ENCODE measurements at regions not wholly inside any gene's neighbourhood (a gene's known extent, or its start where the extent isn't known, plus 50 kb on each side); places are given as distances from the start of the nearest gene placed in this dataset.

DNA sequence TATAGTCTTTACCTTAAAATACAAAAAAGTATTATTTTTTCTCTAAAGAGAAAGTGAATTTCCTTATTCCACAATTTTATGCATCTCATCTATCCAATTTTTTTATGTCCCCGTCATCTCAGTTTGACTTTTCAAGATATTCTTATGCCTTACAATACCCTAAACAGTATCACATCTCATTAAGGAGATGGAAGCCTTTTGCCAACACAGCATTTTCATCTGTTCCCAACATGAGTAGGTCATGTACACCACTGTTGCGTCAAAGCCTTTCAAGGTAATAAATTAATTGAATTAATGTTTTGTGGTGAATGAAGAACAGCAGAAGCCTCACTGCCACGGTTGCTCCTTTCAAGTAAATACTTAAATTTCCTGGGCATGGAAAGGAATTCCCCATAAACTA, 299.4 kb downstream of the EPHA4 start:
- Histone ChIP-seq H3K4me1 (ENCODE audit: control insufficient read depth in 2 of 2, insufficient read depth in 1 of 2, low read depth in 1 of 2, low read length in 2 of 2) (no peaks in the 10 kb centered on the region), H3K18ac (ENCODE audit: low read length) (no peak overlapping the region), H3K4me2 (ENCODE audit: insufficient read depth, low read length, poor library complexity, severe bottlenecking) (no peak overlapping the region), H3K9me3 (replicated peaks in 1 of 2; ENCODE audit: control insufficient read depth in 2 of 2, insufficient read depth in 1 of 2, low read depth in 1 of 2, low read length in 2 of 2) (no peaks in the 10 kb centered on the region), H2BK120ac (ENCODE audit: low read depth, low read length) (no peak overlapping the region), H2AFZ (ENCODE audit: low read length) (no peak overlapping the region), H2BK12ac (ENCODE audit: low read length) (no peak overlapping the region), H3K4ac (ENCODE audit: low read length) (no peak overlapping the region), H2BK5ac (ENCODE audit: low read length) (no peak overlapping the region), H3K23ac (ENCODE audit: low read depth, low read length, poor library complexity) (no peak overlapping the region), H2BK15ac (ENCODE audit: low read length) (no peak overlapping the region), H4K8ac (ENCODE audit: low read depth, low read length) (no peak overlapping the region), H3K27me3 (ENCODE audit: control insufficient read depth in 3 of 3, insufficient read depth in 3 of 3, low read depth in 1 of 3, low read length in 3 of 3) (no peaks in the 10 kb centered on the region), H3K9ac (ENCODE audit: low read depth, low read length, poor library complexity) (no peak overlapping the region), H3K36me3 (replicated peaks in 1 of 2; ENCODE audit: control insufficient read depth in 2 of 2, insufficient read depth in 2 of 2, low read length in 2 of 2) (no peaks in the 10 kb centered on the region), H3K4me3 (ENCODE audit: low read length in 2 of 2) (no peak overlapping the region), H4K91ac (ENCODE audit: low read depth, low read length, poor library complexity) (no peak overlapping the region), H3K79me1 (ENCODE audit: low read depth, low read length) (no peaks in the 10 kb centered on the region), H2AK5ac (ENCODE audit: low read depth, low read length) (no peak overlapping the region), H3K27ac (replicated peaks; ENCODE audit: low read length) (no peak overlapping the region), H3K14ac (ENCODE audit: low read length) (no peak overlapping the region)
- no peak for DNase-seq (ENCODE audit: low spot score)
- WGBS, 2 donors (ENCODE audit: extremely low coverage in 2 of 2, insufficient read length in 2 of 2, insufficient replicate concordance in 1 of 2) = no CpG with 5 or more reads among the region's 3 CpGs

- no peak overlapping the region for H3K18ac ChIP-seq (ENCODE audit: low read length)
- no peak overlapping the region for H3K4ac ChIP-seq (ENCODE audit: low read length)
- WGBS, 2 donors (ENCODE audit: extremely low coverage in 2 of 2, insufficient read length in 2 of 2, insufficient replicate concordance in 1 of 2) = no CpG with 5 or more reads among the region's 1 CpG
- H3K9me3 ChIP-seq (replicated peaks in 1 of 2; ENCODE audit: control insufficient read depth in 2 of 2, insufficient read depth in 1 of 2, low read depth in 1 of 2, low read length in 2 of 2) = no peaks in the 10 kb centered on the region
- H4K8ac ChIP-seq (ENCODE audit: low read depth, low read length) = no peak overlapping the region
- no peak overlapping the region for H2BK120ac ChIP-seq (ENCODE audit: low read depth, low read length)
- H2AK5ac ChIP-seq (ENCODE audit: low read depth, low read length) = no peak overlapping the region
- H2BK12ac ChIP-seq (ENCODE audit: low read length) = no peak overlapping the region
- H3K4me2 ChIP-seq (ENCODE audit: insufficient read depth, low read length, poor library complexity, severe bottlenecking) = no peak overlapping the region
- H2AFZ ChIP-seq (ENCODE audit: low read length) = no peak overlapping the region
- H3K14ac ChIP-seq (ENCODE audit: low read length) = no peak overlapping the region
- H4K91ac ChIP-seq (ENCODE audit: low read depth, low read length, poor library complexity) = no peak overlapping the region
- H3K4me1 ChIP-seq (ENCODE audit: control insufficient read depth in 2 of 2, insufficient read depth in 1 of 2, low read depth in 1 of 2, low read length in 2 of 2) = no peaks in the 10 kb centered on the region
- no peaks in the 10 kb centered on the region for H3K36me3 ChIP-seq (replicated peaks in 1 of 2; ENCODE audit: control insufficient read depth in 2 of 2, insufficient read depth in 2 of 2, low read length in 2 of 2)
- H3K4me3 ChIP-seq (ENCODE audit: low read length in 2 of 2) = no peak overlapping the region
- H3K27me3 ChIP-seq (ENCODE audit: control insufficient read depth in 3 of 3, insufficient read depth in 3 of 3, low read depth in 1 of 3, low read length in 3 of 3) = no peaks in the 10 kb centered on the region
- no peak overlapping the region for H2BK5ac ChIP-seq (ENCODE audit: low read length)
- no peak overlapping the region for H3K9ac ChIP-seq (ENCODE audit: low read depth, low read length, poor library complexity)
- no peak for DNase-seq (ENCODE audit: low spot score)
- no peaks in the 10 kb centered on the region for H3K79me1 ChIP-seq (ENCODE audit: low read depth, low read length)
- H3K23ac ChIP-seq (ENCODE audit: low read depth, low read length, poor library complexity) = no peak overlapping the region
- no peak overlapping the region for H3K27ac ChIP-seq (replicated peaks; ENCODE audit: low read length)
- no peak overlapping the region for H2BK15ac ChIP-seq (ENCODE audit: low read length)
Observed at GRCh38 chr2:221276033-221276432, 296.1 kb downstream of the EPHA4 start.

GRCh38 chr2:221276601-221277000, 295.5 kb downstream of the EPHA4 start:
- no CpG with 5 or more reads among the region's 2 CpGs for WGBS, 2 donors (ENCODE audit: extremely low coverage in 2 of 2, insufficient read length in 2 of 2, insufficient replicate concordance in 1 of 2)
- Histone ChIP-seq H3K18ac (ENCODE audit: low read length) (no peak overlapping the region), H2AK5ac (ENCODE audit: low read depth, low read length) (no peak overlapping the region), H3K36me3 (replicated peaks in 1 of 2; ENCODE audit: control insufficient read depth in 2 of 2, insufficient read depth in 2 of 2, low read length in 2 of 2) (no peaks in the 10 kb centered on the region), H3K4me1 (ENCODE audit: control insufficient read depth in 2 of 2, insufficient read depth in 1 of 2, low read depth in 1 of 2, low read length in 2 of 2) (no peaks in the 10 kb centered on the region), H2BK120ac (ENCODE audit: low read depth, low read length) (no peak overlapping the region), H4K8ac (ENCODE audit: low read depth, low read length) (no peak overlapping the region), H2BK12ac (ENCODE audit: low read length) (no peak overlapping the region), H3K27me3 (ENCODE audit: control insufficient read depth in 3 of 3, insufficient read depth in 3 of 3, low read depth in 1 of 3, low read length in 3 of 3) (no peaks in the 10 kb centered on the region), H2AFZ (ENCODE audit: low read length) (no peak overlapping the region), H3K4me2 (ENCODE audit: insufficient read depth, low read length, poor library complexity, severe bottlenecking) (no peak overlapping the region), H2BK15ac (ENCODE audit: low read length) (no peak overlapping the region), H4K91ac (ENCODE audit: low read depth, low read length, poor library complexity) (no peak overlapping the region), H3K27ac (replicated peaks; ENCODE audit: low read length) (no peak overlapping the region), H3K9me3 (replicated peaks in 1 of 2; ENCODE audit: control insufficient read depth in 2 of 2, insufficient read depth in 1 of 2, low read depth in 1 of 2, low read length in 2 of 2) (no peaks in the 10 kb centered on the region), H3K9ac (ENCODE audit: low read depth, low read length, poor library complexity) (no peak overlapping the region), H2BK5ac (ENCODE audit: low read length) (no peak overlapping the region), H3K4me3 (ENCODE audit: low read length in 2 of 2) (no peak overlapping the region), H3K79me1 (ENCODE audit: low read depth, low read length) (no peaks in the 10 kb centered on the region), H3K14ac (ENCODE audit: low read length) (no peak overlapping the region), H3K4ac (ENCODE audit: low read length) (no peak overlapping the region), H3K23ac (ENCODE audit: low read depth, low read length, poor library complexity) (no peak overlapping the region)
- no peak for DNase-seq (ENCODE audit: low spot score)

DNA sequence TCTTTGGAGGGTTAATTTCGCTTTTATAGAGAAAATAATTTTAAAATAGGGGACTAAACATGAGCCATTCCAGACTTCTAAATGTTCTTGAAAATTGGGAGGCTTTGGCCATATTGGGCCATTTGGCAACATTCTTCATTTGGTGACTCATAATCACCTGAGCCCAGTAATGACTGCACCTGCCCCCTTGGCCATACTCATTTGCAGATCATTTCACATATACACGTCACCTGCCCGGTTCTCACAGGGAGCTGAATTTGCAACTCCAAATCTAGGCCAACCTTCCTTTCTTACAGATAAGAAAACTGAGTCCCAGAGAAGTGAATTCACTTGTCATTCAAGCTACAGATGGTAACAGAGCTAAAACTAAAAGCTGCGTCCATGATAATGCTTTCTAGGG, 289.7 kb downstream of the EPHA4 start:
- H2BK15ac ChIP-seq (ENCODE audit: low read length) = no peak overlapping the region
- no peaks in the 10 kb centered on the region for H3K36me3 ChIP-seq (replicated peaks in 1 of 2; ENCODE audit: control insufficient read depth in 2 of 2, insufficient read depth in 2 of 2, low read length in 2 of 2)
- H2BK12ac ChIP-seq (ENCODE audit: low read length) = no peak overlapping the region
- H2AK5ac ChIP-seq (ENCODE audit: low read depth, low read length) = no peak overlapping the region
- H3K27me3 ChIP-seq (ENCODE audit: control insufficient read depth in 3 of 3, insufficient read depth in 3 of 3, low read depth in 1 of 3, low read length in 3 of 3) = no peaks in the 10 kb centered on the region
- no peaks in the 10 kb centered on the region for H3K79me1 ChIP-seq (ENCODE audit: low read depth, low read length)
- no peak overlapping the region for H3K14ac ChIP-seq (ENCODE audit: low read length)
- H4K8ac ChIP-seq (ENCODE audit: low read depth, low read length) = no peak overlapping the region
- no peak overlapping the region for H2AFZ ChIP-seq (ENCODE audit: low read length)
- H3K9me3 ChIP-seq (replicated peaks in 1 of 2; ENCODE audit: control insufficient read depth in 2 of 2, insufficient read depth in 1 of 2, low read depth in 1 of 2, low read length in 2 of 2) = no peaks in the 10 kb centered on the region
- no peak overlapping the region for H4K91ac ChIP-seq (ENCODE audit: low read depth, low read length, poor library complexity)
- no peak overlapping the region for H3K4me3 ChIP-seq (ENCODE audit: low read length in 2 of 2)
- no peak overlapping the region for H3K23ac ChIP-seq (ENCODE audit: low read depth, low read length, poor library complexity)
- H2BK5ac ChIP-seq (ENCODE audit: low read length) = no peak overlapping the region
- H3K27ac ChIP-seq (replicated peaks; ENCODE audit: low read length) = no peak overlapping the region
- H3K9ac ChIP-seq (ENCODE audit: low read depth, low read length, poor library complexity) = no peak overlapping the region
- no CpG with 5 or more reads among the region's 4 CpGs for WGBS, 2 donors (ENCODE audit: extremely low coverage in 2 of 2, insufficient read length in 2 of 2, insufficient replicate concordance in 1 of 2)
- H3K18ac ChIP-seq (ENCODE audit: low read length) = no peak overlapping the region
- H2BK120ac ChIP-seq (ENCODE audit: low read depth, low read length) = no peak overlapping the region
- no peak for DNase-seq (ENCODE audit: low spot score)
- peaks cover 0 to 3% of the 10 kb centered on the region in 2 donors for H3K4me1 ChIP-seq (ENCODE audit: control insufficient read depth in 2 of 2, insufficient read depth in 1 of 2, low read depth in 1 of 2, low read length in 2 of 2)
- H3K4ac ChIP-seq (ENCODE audit: low read length) = no peak overlapping the region
- no peak overlapping the region for H3K4me2 ChIP-seq (ENCODE audit: insufficient read depth, low read length, poor library complexity, severe bottlenecking)

Measured in neuronal stem cell (in vitro differentiated cells).